Hepatocyte (in vitro differentiated cells): ENCODE measurements at regions not wholly inside any gene's neighbourhood (a gene's known extent, or its start where the extent isn't known, plus 50 kb on each side); places are given as distances from the start of the nearest gene placed in this dataset.
"Not testable (repeated sequence)": the region's sequence is repeated elsewhere in the genome, so short reads cannot be mapped to it uniquely, and the experiment has no call there.

Experiments
- EZH2 ChIP-seq: fragments of 200-600 bp; sonication (generic); IDR thresholded peaks from 2 replicates; pipeline ENCODE4 v1.6.1; 2016; ENCODE audit warnings: antibody characterized with exemption, mild to moderate bottlenecking, borderline replicate concordance
- TF ChIP-seq, protein P1 (sequence below): fragments of 200-600 bp; sonication (generic); IDR thresholded peaks from 2 replicates; pipeline ENCODE4 v1.5.1; 2016; ENCODE audit warnings: antibody characterized with exemption, mild to moderate bottlenecking; ENCODE audit not compliant: poor library complexity

DNA sequence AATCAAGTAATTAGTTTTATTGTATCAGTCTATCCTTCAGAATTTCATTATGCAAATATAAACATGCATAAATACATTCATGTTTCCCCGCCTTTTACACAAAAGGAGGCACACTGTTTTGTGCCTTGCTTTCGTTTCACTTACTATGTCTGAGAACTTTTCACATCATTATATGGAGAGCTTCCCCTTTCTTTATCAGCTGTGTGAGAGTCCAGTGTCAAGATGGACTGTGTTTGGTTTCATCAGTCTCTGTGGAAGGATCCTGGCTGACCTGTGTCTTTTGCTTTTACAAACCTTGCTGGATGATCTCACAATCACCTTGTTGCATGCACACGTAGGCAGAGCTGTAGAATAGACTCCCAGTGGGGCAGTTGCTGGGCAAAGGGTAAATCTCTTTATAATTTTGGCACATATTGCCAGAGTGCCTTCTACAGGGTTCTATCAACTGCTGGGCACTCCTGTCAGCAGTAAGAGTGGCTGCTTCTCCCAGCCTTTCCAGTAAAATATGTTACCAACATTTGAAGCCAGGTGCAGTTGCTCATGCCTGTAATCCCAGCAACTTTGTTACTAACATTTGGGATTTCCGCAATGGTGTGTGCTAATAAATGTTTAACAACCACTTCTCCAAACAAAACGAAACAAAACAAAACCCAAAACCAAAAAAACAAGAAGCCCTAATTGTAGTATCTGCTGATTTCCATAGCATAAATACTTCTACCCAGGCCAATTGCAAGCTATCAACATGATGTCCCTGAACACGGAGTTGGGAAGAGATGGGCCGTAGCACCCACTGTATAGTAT lies 270.0 kb upstream of the PLGLB1 start:
- TF ChIP-seq, protein P1, sequence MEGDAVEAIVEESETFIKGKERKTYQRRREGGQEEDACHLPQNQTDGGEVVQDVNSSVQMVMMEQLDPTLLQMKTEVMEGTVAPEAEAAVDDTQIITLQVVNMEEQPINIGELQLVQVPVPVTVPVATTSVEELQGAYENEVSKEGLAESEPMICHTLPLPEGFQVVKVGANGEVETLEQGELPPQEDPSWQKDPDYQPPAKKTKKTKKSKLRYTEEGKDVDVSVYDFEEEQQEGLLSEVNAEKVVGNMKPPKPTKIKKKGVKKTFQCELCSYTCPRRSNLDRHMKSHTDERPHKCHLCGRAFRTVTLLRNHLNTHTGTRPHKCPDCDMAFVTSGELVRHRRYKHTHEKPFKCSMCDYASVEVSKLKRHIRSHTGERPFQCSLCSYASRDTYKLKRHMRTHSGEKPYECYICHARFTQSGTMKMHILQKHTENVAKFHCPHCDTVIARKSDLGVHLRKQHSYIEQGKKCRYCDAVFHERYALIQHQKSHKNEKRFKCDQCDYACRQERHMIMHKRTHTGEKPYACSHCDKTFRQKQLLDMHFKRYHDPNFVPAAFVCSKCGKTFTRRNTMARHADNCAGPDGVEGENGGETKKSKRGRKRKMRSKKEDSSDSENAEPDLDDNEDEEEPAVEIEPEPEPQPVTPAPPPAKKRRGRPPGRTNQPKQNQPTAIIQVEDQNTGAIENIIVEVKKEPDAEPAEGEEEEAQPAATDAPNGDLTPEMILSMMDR, result not testable (repeated sequence)
- not testable (repeated sequence) for TF ChIP-seq EZH2
